SK-N-SH (cell line): ENCODE measurements at regions not wholly inside any gene's neighbourhood (a gene's known extent, or its start where the extent isn't known, plus 50 kb on each side); places are given as distances from the start of the nearest gene placed in this dataset.

Experiments
- CTCF ChIA-PET: fragments of 300-600, 350-600 bp; formaldehyde crosslinking; extraction: SDS; loops from one replicate; lab custom pipeline; 2021; lab: Yijun Ruan, JAX
- POLR2A ChIA-PET: fragments of 350-600 bp; sonication (Branson Sonifier 250); formaldehyde crosslinking; extraction: SDS; loops from one replicate; lab custom pipeline; 2020; ENCODE audit warnings: antibody characterized with exemption, inconsistent platforms; lab: Yijun Ruan, JAX
- DNase-seq: peaks from one replicate; pipeline ENCODE4 v3.0.0; 2012
- H2AFZ ChIP-seq: fragments of 200-600 bp; sonication (generic); 2 replicates; pipeline ENCODE4 v1.8.1; 2016; ENCODE audit warnings: antibody characterized with exemption, mild to moderate bottlenecking, low read depth
- H3F3A ChIP-seq: fragments of 200-600 bp; sonication (generic); replicated peaks from 2 replicates; pipeline ENCODE3; 2016; ENCODE audit warnings: antibody characterized with exemption, mild to moderate bottlenecking; ENCODE audit not compliant: insufficient read depth
- H3K27ac ChIP-seq, 2 experiments: fragments of 200-500 bp in 1 of 2; fragments of 200-600 bp in 1 of 2; sonication (Bioruptor generic) in 1 of 2; sonication (generic), shearing (Covaris generic) in 1 of 2; 2 replicates each; pipeline versions ENCODE4 v1.5.1 to v1.6.1; 2014 to 2016; ENCODE audit warnings: low read depth in 2 of 2, inconsistent platforms in 1 of 2, low read length in 1 of 2, mild to moderate bottlenecking in 1 of 2, mixed read lengths in 1 of 2
- H3K27me3 ChIP-seq: fragments of 200-600 bp; sonication (generic), shearing (Covaris generic); 2 replicates; pipeline ENCODE4 v1.6.1; 2016; ENCODE audit warnings: mixed run types; ENCODE audit not compliant: insufficient read depth
- H3K36me3 ChIP-seq, 2 experiments: fragments of 200-500 bp in 1 of 2; fragments of 200-600 bp in 1 of 2; sonication (Bioruptor generic) in 1 of 2; sonication (generic) in 1 of 2; replicated peaks in 1 of 2; 2 replicates each; pipeline versions ENCODE3 to v1.5.1; 2014 to 2016; ENCODE audit warnings: low read length in 1 of 2, mild to moderate bottlenecking in 1 of 2; ENCODE audit not compliant: insufficient read depth in 2 of 2, control insufficient read depth in 1 of 2
- H3K4me1 ChIP-seq, 2 experiments: fragments of 200-500 bp in 1 of 2; fragments of 200-600 bp in 1 of 2; sonication (Bioruptor generic) in 1 of 2; sonication (generic), shearing (Covaris generic) in 1 of 2; 2 replicates each; pipeline versions ENCODE4 v1.5.1 to v1.6.1; 2014 to 2016; ENCODE audit warnings: low read depth in 1 of 2, low read length in 1 of 2, mixed run types in 1 of 2; ENCODE audit not compliant: insufficient read depth in 2 of 2, control insufficient read depth in 1 of 2
- H3K4me2 ChIP-seq: fragments of 200-600 bp; sonication (generic), shearing (Covaris generic); 2 replicates; pipeline ENCODE4 v1.6.1; 2017; ENCODE audit warnings: mixed run types
- H3K4me3 ChIP-seq, 2 experiments: fragments of 200-500 bp in 1 of 2; fragments of 200-600 bp in 1 of 2; sonication (Bioruptor generic) in 1 of 2; sonication (generic), shearing (Covaris generic) in 1 of 2; 2 replicates each; pipeline versions ENCODE4 v1.5.1 to v1.8.1; 2014 to 2016; ENCODE audit warnings: low read depth in 2 of 2, inconsistent platforms in 1 of 2, low read length in 1 of 2, mild to moderate bottlenecking in 1 of 2, mixed read lengths in 1 of 2, moderate library complexity in 1 of 2
- H3K79me2 ChIP-seq: fragments of 200-600 bp; sonication (generic); 2 replicates; pipeline ENCODE4 v1.8.1; 2017; ENCODE audit warnings: mild to moderate bottlenecking; ENCODE audit not compliant: insufficient read depth
- H3K9ac ChIP-seq: fragments of 200-600 bp; sonication (generic); 2 replicates; pipeline ENCODE4 v1.6.1; 2017; ENCODE audit warnings: mixed run types
- H3K9me2 ChIP-seq: fragments of 200-600 bp; sonication (generic); 2 replicates; pipeline ENCODE4 v1.6.1; 2017; ENCODE audit warnings: mixed run types
- H3K9me3 ChIP-seq: fragments of 200-600 bp; sonication (generic); 2 replicates; pipeline ENCODE4 v1.6.1; 2017; ENCODE audit warnings: mixed run types, mild to moderate bottlenecking, moderate library complexity
- H4K20me1 ChIP-seq: fragments of 200-600 bp; sonication (generic); 2 replicates; pipeline ENCODE4 v1.6.1; 2017; ENCODE audit warnings: mild to moderate bottlenecking, mixed run types; ENCODE audit not compliant: insufficient read depth
- CHD2 ChIP-seq: fragments of 150-350 bp; IDR thresholded peaks from 2 replicates; pipeline ENCODE4 v1.6.1; 2018; ENCODE audit warnings: low read length; ENCODE audit not compliant: partially characterized antibody
- FOXJ3 ChIP-seq: sonication (generic); formaldehyde crosslinking; IDR thresholded peaks from 2 replicates; pipeline ENCODE4 v1.5.1; 2020; ENCODE audit warnings: mild to moderate bottlenecking, missing genetic modification reagents
- NRF1 ChIP-seq: IDR thresholded peaks from 2 replicates; pipeline ENCODE4 v1.6.1; 2012; ENCODE audit warnings: low read depth, mild to moderate bottlenecking, low read length
- POLR2AphosphoS5 ChIP-seq: IDR thresholded peaks from 2 replicates; pipeline ENCODE4 v1.6.1; 2012; ENCODE audit warnings: low read depth, low read length
- RAD21 ChIP-seq: IDR thresholded peaks from 2 replicates; pipeline ENCODE4 v1.6.1; 2012; ENCODE audit warnings: mild to moderate bottlenecking, low read length
- RCOR1 ChIP-seq: fragments of 150-350 bp; IDR thresholded peaks from 2 replicates; pipeline ENCODE4 v1.6.1; 2017; ENCODE audit warnings: antibody characterized with exemption, low read length
- REST ChIP-seq: IDR thresholded peaks from 2 replicates; pipeline ENCODE4 v1.6.1; 2012; ENCODE audit warnings: mild to moderate bottlenecking, low read depth, low read length, moderate library complexity
- RFX5 ChIP-seq: IDR thresholded peaks from 2 replicates; pipeline ENCODE4 v1.6.1; 2012; ENCODE audit warnings: mild to moderate bottlenecking, improper control_type of control experiment, low read length
- SIN3A ChIP-seq: IDR thresholded peaks from 2 replicates; pipeline ENCODE4 v1.6.1; 2012; ENCODE audit warnings: low read depth, mild to moderate bottlenecking, low read length, moderate library complexity, borderline replicate concordance
- YY1 ChIP-seq: IDR thresholded peaks from 2 replicates; pipeline ENCODE4 v1.4.0; 2012; ENCODE audit warnings: low read depth, mild to moderate bottlenecking
- WGBS: methylation state at CpG from one replicate; pipeline ENCODE4 v1.1.6; 2017; ENCODE audit warnings: low lambda C conversion rate; 5-methylcytosine and 5-hydroxymethylcytosine counted together
- TF ChIP-seq, protein P1 (sequence below): fragments of 150-350 bp; IDR thresholded peaks from 2 replicates; pipeline ENCODE4 v1.6.1; 2016; ENCODE audit warnings: mild to moderate bottlenecking, low read depth, low read length

DNA sequence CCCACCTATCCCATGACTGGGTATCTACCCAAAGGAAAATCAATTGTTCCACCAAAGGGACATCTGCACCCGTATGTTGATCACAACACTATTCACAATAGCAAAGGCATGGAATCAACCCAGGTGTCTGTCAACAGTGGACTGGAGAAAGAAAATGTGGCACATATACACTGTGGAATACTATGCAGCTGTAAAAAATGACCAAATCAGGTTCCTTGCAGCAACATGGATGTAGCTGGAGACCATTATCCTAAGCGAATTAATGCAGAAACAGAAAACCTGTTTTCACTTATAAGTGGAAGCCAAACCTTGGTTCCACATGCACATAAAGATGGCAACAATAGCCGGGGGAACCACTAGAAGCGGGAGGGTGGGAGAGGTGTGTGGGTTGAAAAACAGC, 228.6 kb downstream of the UQCRFS1 start:
- H2AFZ ChIP-seq: no peak overlapping the region
- no peaks in the 10 kb centered on the region for H3K36me3 ChIP-seq
- H3K4me2 ChIP-seq: no peak overlapping the region
- ChIA-PET CTCF (no interaction called here), POLR2A (no interaction called here)
- H3K4me3 ChIP-seq: no peak overlapping the region
- no peaks in the 10 kb centered on the region for H3K9me2 ChIP-seq
- H3K9me3 ChIP-seq: no peaks in the 10 kb centered on the region
- peaks cover 13% of the 10 kb centered on the region; the same call in 1 of the 2 replicates for H3K27me3 ChIP-seq
- 37% methylated on average over 4 of the region's 4 CpGs for WGBS
- no peak for DNase-seq
- H3F3A ChIP-seq: no peaks in the 10 kb centered on the region
- H3K4me1 ChIP-seq: no peaks in the 10 kb centered on the region
- no peaks in the 10 kb centered on the region for H3K79me2 ChIP-seq
- no peak overlapping the region for H3K9ac ChIP-seq
- H3K27ac ChIP-seq: no peak overlapping the region
- no peaks in the 10 kb centered on the region for H4K20me1 ChIP-seq
- no peak for TF ChIP-seq RFX5
- TF ChIP-seq, protein P1, sequence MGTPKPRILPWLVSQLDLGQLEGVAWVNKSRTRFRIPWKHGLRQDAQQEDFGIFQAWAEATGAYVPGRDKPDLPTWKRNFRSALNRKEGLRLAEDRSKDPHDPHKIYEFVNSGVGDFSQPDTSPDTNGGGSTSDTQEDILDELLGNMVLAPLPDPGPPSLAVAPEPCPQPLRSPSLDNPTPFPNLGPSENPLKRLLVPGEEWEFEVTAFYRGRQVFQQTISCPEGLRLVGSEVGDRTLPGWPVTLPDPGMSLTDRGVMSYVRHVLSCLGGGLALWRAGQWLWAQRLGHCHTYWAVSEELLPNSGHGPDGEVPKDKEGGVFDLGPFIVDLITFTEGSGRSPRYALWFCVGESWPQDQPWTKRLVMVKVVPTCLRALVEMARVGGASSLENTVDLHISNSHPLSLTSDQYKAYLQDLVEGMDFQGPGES: no peak
- TF ChIP-seq YY1: no peak
- TF ChIP-seq REST: no peak
- no peak for TF ChIP-seq CHD2
- TF ChIP-seq NRF1: no peak
- no peak for TF ChIP-seq POLR2AphosphoS5
- TF ChIP-seq RAD21: no peak

GRCh38 chr19:28983430-28983829, 229.5 kb downstream of the UQCRFS1 start:
- H3K36me3 ChIP-seq: no peaks in the 10 kb centered on the region
- POLR2A ChIA-PET: no interaction called here
- no peak overlapping the region for H3K9ac ChIP-seq
- H3K27me3 ChIP-seq: peaks cover 13% of the 10 kb centered on the region; the same call in 1 of the 2 replicates
- H3K4me2 ChIP-seq: no peak overlapping the region
- 43% methylated on average over 6 of the region's 6 CpGs for WGBS
- H3K4me1 ChIP-seq: no peaks in the 10 kb centered on the region
- H3K9me2 ChIP-seq: no peaks in the 10 kb centered on the region
- CTCF ChIA-PET: no interaction called here
- no peaks in the 10 kb centered on the region for H3K9me3 ChIP-seq
- TF ChIP-seq RFX5: no peak
- no peak for TF ChIP-seq RCOR1
- no peak for TF ChIP-seq SIN3A
- TF ChIP-seq FOXJ3 (CRISPR knock-in tag): no peak
- H3K27ac ChIP-seq: no peak overlapping the region
- H4K20me1 ChIP-seq: no peaks in the 10 kb centered on the region
- DNase-seq: no peak
- no peaks in the 10 kb centered on the region for H3K79me2 ChIP-seq
- H2AFZ ChIP-seq: no peak overlapping the region
- H3F3A ChIP-seq: no peaks in the 10 kb centered on the region
- no peak overlapping the region for H3K4me3 ChIP-seq
